HPDE6-E6E7 (cell line): ENCODE measurements at regions not wholly inside any gene's neighbourhood (a gene's known extent, or its start where the extent isn't known, plus 50 kb on each side); places are given as distances from the start of the nearest gene placed in this dataset.
"Not testable (repeated sequence)": the region's sequence is repeated elsewhere in the genome, so short reads cannot be mapped to it uniquely, and the experiment has no call there.

ENCODE experiments used
- DNase-seq: peaks from one replicate; pipeline ENCODE4 v3.0.0; 2011; ENCODE audit warnings: missing footprints; ENCODE audit errors: extremely low spot score

- no peak for DNase-seq
Measured at GRCh38 chr21:28421716-28422524, 570.8 kb downstream of the LTN1 start.

GRCh38 chr21:28419811-28420210, 572.9 kb downstream of the LTN1 start:
- no peak for DNase-seq

GRCh38 chr21:28418726-28419514, 573.8 kb downstream of the LTN1 start:
- no peak for DNase-seq

GRCh38 chr21:28410256-28410655, 582.4 kb downstream of the LTN1 start:
- no peak for DNase-seq

- no peak for DNase-seq
Measured at GRCh38 chr21:28402616-28402989, 590.1 kb downstream of the LTN1 start.

- DNase-seq: no peak
Measured at GRCh38 chr21:28397040-28397439, 595.6 kb downstream of the LTN1 start.

GRCh38 chr21:28396421-28396820, 596.3 kb downstream of the LTN1 start:
- no peak for DNase-seq

GRCh38 chr21:28393279-28393678, 599.4 kb downstream of the LTN1 start:
- peak; percentile 82 for DNase-seq

- no peak for DNase-seq
Measured at GRCh38 chr21:28391938-28392849, 600.5 kb downstream of the LTN1 start.

GRCh38 chr21:28387220-28387619, 605.5 kb downstream of the LTN1 start:
- DNase-seq: no peak

- no peak for DNase-seq
Measured at GRCh38 chr21:28385845-28386244, 606.8 kb downstream of the LTN1 start.

GRCh38 chr21:28381000-28381745, 611.5 kb downstream of the LTN1 start:
- DNase-seq: not testable (repeated sequence)

GRCh38 chr21:28380241-28380640, 612.4 kb downstream of the LTN1 start:
- no peak for DNase-seq

- no peak for DNase-seq
Measured at GRCh38 chr21:28378026-28378425, 614.7 kb downstream of the LTN1 start.

- DNase-seq: no peak
Measured at GRCh38 chr21:28375708-28376385, 616.8 kb downstream of the LTN1 start.

GRCh38 chr21:28374881-28375280, 617.8 kb downstream of the LTN1 start:
- DNase-seq: no peak

GRCh38 chr21:28371713-28372112, 621.0 kb downstream of the LTN1 start:
- no peak for DNase-seq

GRCh38 chr21:28359300-28359699, 633.4 kb downstream of the LTN1 start:
- no peak for DNase-seq

- no peak for DNase-seq
Measured at GRCh38 chr21:28358702-28359101, 634.0 kb downstream of the LTN1 start.

- no peak for DNase-seq
Measured at GRCh38 chr21:28358170-28358569, 634.5 kb downstream of the LTN1 start.

- DNase-seq: no peak
Measured at GRCh38 chr21:28357743-28358142, 634.9 kb downstream of the LTN1 start.
